Endodermal cell (in vitro differentiated cells): ENCODE measurements at regions not wholly inside any gene's neighbourhood (a gene's known extent, or its start where the extent isn't known, plus 50 kb on each side); places are given as distances from the start of the nearest gene placed in this dataset.

Experiments used
- DNase-seq: peaks from one replicate; pipeline ENCODE4 v3.0.0-alpha.2; 2017
- H3K27ac ChIP-seq: 2 replicates; pipeline ENCODE4 v1.5.1; 2013; ENCODE audit warnings: mild to moderate bottlenecking, low read depth, low read length, moderate library complexity
- H3K27me3 ChIP-seq: 2 replicates; pipeline ENCODE4 v1.6.1; 2013; ENCODE audit warnings: mild to moderate bottlenecking, low read length, moderate library complexity; ENCODE audit not compliant: insufficient read depth, control insufficient read depth, poor library complexity, severe bottlenecking
- H3K36me3 ChIP-seq: 2 replicates; pipeline ENCODE4 v1.7.0; 2013; ENCODE audit warnings: mild to moderate bottlenecking, low read length, moderate library complexity; ENCODE audit not compliant: control insufficient read depth, insufficient read depth
- H3K4me1 ChIP-seq: one replicate; pipeline ENCODE4 v1.7.0; 2013; ENCODE audit warnings: low read length; ENCODE audit not compliant: control insufficient read depth, insufficient read depth
- H3K4me3 ChIP-seq: 2 replicates; pipeline ENCODE4 v1.5.1; 2013; ENCODE audit warnings: mild to moderate bottlenecking, low read length, moderate library complexity
- H3K9ac ChIP-seq: 2 replicates; pipeline ENCODE4 v1.6.1; 2013; ENCODE audit warnings: mild to moderate bottlenecking, low read length, moderate library complexity; ENCODE audit not compliant: poor library complexity, severe bottlenecking; ENCODE audit errors: extremely low read depth
- H3K9me3 ChIP-seq: 2 replicates; pipeline ENCODE4 v1.6.1; 2013; ENCODE audit warnings: mild to moderate bottlenecking, low read length, moderate library complexity; ENCODE audit not compliant: control insufficient read depth
- H3K27ac Mint-ChIP-seq: 2 replicates; pipeline ENCODE4 v1.8.0; 2020; ENCODE audit warnings: mixed read lengths
- H3K27me3 Mint-ChIP-seq: 2 replicates; pipeline ENCODE4 v1.8.0; 2021; ENCODE audit warnings: mild to moderate bottlenecking, mixed read lengths; ENCODE audit not compliant: insufficient read depth
- H3K36me3 Mint-ChIP-seq: 2 replicates; pipeline ENCODE4 v1.8.0; 2020; ENCODE audit warnings: low read depth, mixed read lengths
- H3K4me1 Mint-ChIP-seq: 2 replicates; pipeline ENCODE4 v1.8.0; 2020; ENCODE audit warnings: mixed read lengths
- H3K4me3 Mint-ChIP-seq: 2 replicates; pipeline ENCODE4 v1.8.0; 2020; ENCODE audit warnings: mild to moderate bottlenecking, moderate library complexity, mixed read lengths
- H3K9me3 Mint-ChIP-seq: 2 replicates; pipeline ENCODE4 v1.8.0; 2020; ENCODE audit warnings: mild to moderate bottlenecking, mixed read lengths
- WGBS, 2 experiments: methylation state at CpG; one replicate each; pipeline versions ENCODE4 v1.1.5 to v1.1.7; 2013; ENCODE audit warnings: missing lambda C conversion rate in 2 of 2, mixed read lengths in 1 of 2; ENCODE audit not compliant: insufficient coverage in 1 of 2, insufficient read length in 1 of 2; 5-methylcytosine and 5-hydroxymethylcytosine counted together
- TF ChIP-seq, protein P1 (sequence below): fragments of 200-600 bp; sonication (generic); conservative IDR thresholded peaks from 2 replicates; pipeline ENCODE4 v1.5.0; 2021; ENCODE audit warnings: antibody characterized with exemption, mild to moderate bottlenecking

DNA sequence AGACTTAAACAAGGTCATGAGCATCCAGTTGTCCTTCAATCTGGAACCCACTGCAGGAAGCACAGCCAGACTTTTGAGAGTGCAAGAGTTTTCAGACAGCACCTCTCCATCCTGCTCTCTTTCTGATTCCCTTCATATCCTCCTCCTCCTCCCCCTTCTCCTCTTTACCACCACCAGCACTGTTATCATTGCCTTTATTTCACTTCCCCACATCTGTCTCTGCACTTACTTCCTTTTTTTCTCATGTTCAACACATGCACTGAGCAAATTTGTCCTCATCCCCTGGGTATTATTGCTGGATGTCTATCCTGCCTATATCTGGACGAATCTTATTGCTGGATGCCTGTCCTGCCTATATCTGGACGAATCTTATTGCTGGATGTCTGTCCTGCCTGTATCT is 554.8 kb downstream of the DHX35 start:
- H3K4me3 ChIP-seq = no peak overlapping the region
- H3K4me1 ChIP-seq = no peaks in the 10 kb centered on the region
- Mint-ChIP-seq H3K27ac (no peak overlapping the region), H3K9me3 (no peaks in the 10 kb centered on the region), H3K36me3 (no peaks in the 10 kb centered on the region), H3K27me3 (peaks cover 5% of the 10 kb centered on the region), H3K4me3 (no peak overlapping the region), H3K4me1 (no peaks in the 10 kb centered on the region)
- H3K9ac ChIP-seq = no peak overlapping the region
- WGBS, 2 experiments = 84 to 90% methylated on average over 2 of the region's 2 CpGs
- no peaks in the 10 kb centered on the region for H3K36me3 ChIP-seq
- H3K27ac ChIP-seq = no peak overlapping the region
- TF ChIP-seq, protein P1, sequence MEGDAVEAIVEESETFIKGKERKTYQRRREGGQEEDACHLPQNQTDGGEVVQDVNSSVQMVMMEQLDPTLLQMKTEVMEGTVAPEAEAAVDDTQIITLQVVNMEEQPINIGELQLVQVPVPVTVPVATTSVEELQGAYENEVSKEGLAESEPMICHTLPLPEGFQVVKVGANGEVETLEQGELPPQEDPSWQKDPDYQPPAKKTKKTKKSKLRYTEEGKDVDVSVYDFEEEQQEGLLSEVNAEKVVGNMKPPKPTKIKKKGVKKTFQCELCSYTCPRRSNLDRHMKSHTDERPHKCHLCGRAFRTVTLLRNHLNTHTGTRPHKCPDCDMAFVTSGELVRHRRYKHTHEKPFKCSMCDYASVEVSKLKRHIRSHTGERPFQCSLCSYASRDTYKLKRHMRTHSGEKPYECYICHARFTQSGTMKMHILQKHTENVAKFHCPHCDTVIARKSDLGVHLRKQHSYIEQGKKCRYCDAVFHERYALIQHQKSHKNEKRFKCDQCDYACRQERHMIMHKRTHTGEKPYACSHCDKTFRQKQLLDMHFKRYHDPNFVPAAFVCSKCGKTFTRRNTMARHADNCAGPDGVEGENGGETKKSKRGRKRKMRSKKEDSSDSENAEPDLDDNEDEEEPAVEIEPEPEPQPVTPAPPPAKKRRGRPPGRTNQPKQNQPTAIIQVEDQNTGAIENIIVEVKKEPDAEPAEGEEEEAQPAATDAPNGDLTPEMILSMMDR = no peak
- no peak for DNase-seq
- H3K27me3 ChIP-seq = peaks cover 4% of the 10 kb centered on the region
- H3K9me3 ChIP-seq = no peaks in the 10 kb centered on the region

DNA sequence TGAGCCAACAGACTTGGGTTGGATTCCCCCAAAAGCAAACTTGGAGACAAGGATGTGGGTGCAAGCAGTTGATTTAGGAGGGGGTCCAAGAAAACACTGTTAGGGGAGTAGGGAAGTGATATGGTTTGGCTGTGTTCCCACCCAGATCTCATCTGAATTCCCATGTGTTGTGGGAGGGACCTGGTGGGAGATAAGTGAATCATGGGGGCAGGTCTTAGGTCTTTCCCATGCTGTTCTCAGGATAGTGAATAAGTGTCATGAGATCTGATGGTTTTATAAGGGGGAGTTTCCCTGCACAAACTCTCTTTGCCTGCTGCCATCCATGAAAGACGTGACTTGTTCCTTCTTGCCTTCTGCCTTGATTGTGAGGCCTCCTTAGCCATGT is 542.6 kb downstream of the DHX35 start:
- TF ChIP-seq, protein P1 = no peak
- WGBS, 2 experiments = 92% methylated on average over 1 of the region's 1 CpG; no CpG with 5 or more reads in 1 of the 2 experiments
- H3K27ac ChIP-seq = no peak overlapping the region
- H3K27me3 ChIP-seq = no peaks in the 10 kb centered on the region
- no peaks in the 10 kb centered on the region for H3K36me3 ChIP-seq
- H3K9ac ChIP-seq = no peak overlapping the region
- DNase-seq = no peak
- H3K27ac Mint-ChIP-seq = no peak overlapping the region
- H3K4me1 Mint-ChIP-seq = no peaks in the 10 kb centered on the region
- no peaks in the 10 kb centered on the region for H3K27me3 Mint-ChIP-seq
- no peaks in the 10 kb centered on the region for H3K36me3 Mint-ChIP-seq
- H3K4me1 ChIP-seq = no peaks in the 10 kb centered on the region
- no peaks in the 10 kb centered on the region for H3K9me3 Mint-ChIP-seq
- H3K4me3 ChIP-seq = no peak overlapping the region
- H3K9me3 ChIP-seq = no peaks in the 10 kb centered on the region
- no peak overlapping the region for H3K4me3 Mint-ChIP-seq

DNA sequence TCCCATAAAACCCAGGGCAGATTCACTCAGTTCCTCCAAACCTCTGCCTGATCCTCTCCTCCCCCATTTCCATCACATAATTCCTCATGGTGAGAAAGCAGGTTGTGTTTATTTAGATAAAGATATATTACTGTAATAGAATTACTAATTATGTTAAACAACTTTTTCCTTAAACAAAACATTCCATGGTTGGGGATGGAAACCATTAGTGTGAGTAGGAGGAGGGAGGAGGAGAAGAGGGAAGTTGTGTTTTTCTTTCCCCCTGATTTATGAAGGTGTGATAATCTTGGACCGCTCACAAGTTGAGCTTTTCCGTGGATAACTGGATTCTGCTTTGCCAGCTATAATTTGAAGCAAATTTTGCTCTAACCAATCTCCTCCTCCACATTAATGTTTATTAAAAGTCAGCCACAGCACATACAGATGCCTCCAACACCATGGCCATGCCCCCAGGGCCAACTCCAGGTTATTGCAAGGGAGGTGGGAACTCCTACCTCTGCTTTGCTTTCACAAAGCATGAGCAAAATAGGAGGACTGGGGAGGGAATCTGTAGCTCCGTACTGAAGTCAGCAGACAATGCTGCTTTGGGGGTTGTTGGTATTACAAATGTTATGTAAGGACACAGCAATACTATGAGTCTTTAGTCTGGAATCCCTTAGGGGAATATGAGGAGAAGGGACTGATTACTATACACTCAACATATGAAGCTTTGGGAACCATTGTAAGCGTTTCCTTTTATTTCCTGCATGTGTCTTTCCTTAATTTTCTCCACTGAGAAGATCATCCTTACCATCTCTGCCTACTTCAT is 542.0 kb downstream of the DHX35 start:
- Histone ChIP-seq H3K9ac (no peak overlapping the region), H3K36me3 (no peaks in the 10 kb centered on the region), H3K4me3 (no peak overlapping the region), H3K27me3 (no peaks in the 10 kb centered on the region), H3K4me1 (no peaks in the 10 kb centered on the region), H3K9me3 (no peaks in the 10 kb centered on the region), H3K27ac (no peak overlapping the region)
- Mint-ChIP-seq H3K27ac (no peak overlapping the region), H3K27me3 (no peaks in the 10 kb centered on the region), H3K9me3 (no peaks in the 10 kb centered on the region), H3K4me3 (no peak overlapping the region), H3K4me1 (no peaks in the 10 kb centered on the region), H3K36me3 (no peaks in the 10 kb centered on the region)
- TF ChIP-seq, protein P1 = no peak
- DNase-seq = no peak
- 86% methylated on average over 4 of the region's 4 CpGs; no CpG with 5 or more reads in 1 of the 2 experiments for WGBS, 2 experiments
